K562 (cell line): ENCODE measurements at regions not wholly inside any gene's neighbourhood (a gene's known extent, or its start where the extent isn't known, plus 50 kb on each side); places are given as distances from the start of the nearest gene placed in this dataset.
A peak's percentile ranks its signal among the peaks of the same experiment; 100 is the strongest.
"Not testable (repeated sequence)": the region's sequence is repeated elsewhere in the genome, so short reads cannot be mapped to it uniquely, and the experiment has no call there.

Source experiments
- FOXM1 ChIP-seq, 2 experiments: fragments of 450-650 bp in 1 of 2; sonication (generic) in 1 of 2; formaldehyde crosslinking in 1 of 2; IDR thresholded peaks; 2 replicates each; pipeline versions ENCODE4 v1.6.1 to v1.9.0; 2017 to 2022; ENCODE audit warnings: low read depth in 2 of 2, mild to moderate bottlenecking in 2 of 2, missing genetic modification reagents in 1 of 2, moderate library complexity in 1 of 2
- HEY1 ChIP-seq: fragments of 250-450 bp; sonication (Bioruptor Pico); IDR thresholded peaks from 2 replicates; pipeline ENCODE4 v1.5.0; 2020; ENCODE audit warnings: mild to moderate bottlenecking, moderate library complexity, borderline replicate concordance
- MGA ChIP-seq: fragments of 450-650 bp; IDR thresholded peaks from 2 replicates; pipeline ENCODE4 v1.6.1; 2016; ENCODE audit warnings: mild to moderate bottlenecking, moderate library complexity
- TRIM28 ChIP-seq: fragments of 450-650 bp; IDR thresholded peaks from 2 replicates; pipeline ENCODE4 v1.6.1; 2017
- ZNF24 ChIP-seq: fragments of 450-650 bp; IDR thresholded peaks from 2 replicates; pipeline ENCODE4 v1.6.1; 2016
- ZNF318 ChIP-seq, 2 experiments: fragments of 450-650 bp; IDR thresholded peaks; 2 replicates each; pipeline ENCODE4 v1.6.1; 2016; ENCODE audit warnings: mild to moderate bottlenecking in 2 of 2, borderline replicate concordance in 1 of 2, low read depth in 1 of 2, moderate library complexity in 1 of 2

GRCh38 chr9:38170763-38171537 lies 101.9 kb upstream of the SHB start (continued):
- TF ChIP-seq TRIM28 (peak; percentile 90), FOXM1 (IDR thresholded peaks at IDR 0.05; ENCODE audit: low read depth) (peak; percentile 99), ZNF24 (peak; percentile 60; the same call in 1 of the 2 replicates), ZNF318 (IDR thresholded peaks at IDR 0.05; ENCODE audit: borderline replicate concordance in 1 of 2, low read depth in 1 of 2) (peak in 1 of 2 experiments; percentile 99; a peak in 2 of 4 replicates), MGA (peak; percentile 32; the same call in 1 of the 2 replicates), HEY1 (CRISPR knock-in tag) (peak; percentile 62; the same call in 1 of the 2 replicates)
- TF ChIP-seq FOXM1 (CRISPR knock-in tag; IDR thresholded peaks at IDR 0.05; ENCODE audit: low read depth), result not testable (repeated sequence)
